ENCODE measurements at regions not wholly inside any gene's neighbourhood (a gene's known extent, or its start where the extent isn't known, plus 50 kb on each side); places are given as distances from the start of the nearest gene placed in this dataset.

- Histone ChIP-seq H3K36me3 (no peaks in the 10 kb centered on the region), H3K4me3 (no peak overlapping the region), H3K27me3 (no peaks in the 10 kb centered on the region), H3K27ac (peak overlapping the region in 2 of 4 donors; percentile 5 to 9), H3K4me1 (peaks cover 0 to 4% (median 0%) of the 10 kb centered on the region in 4 donors), H3K9me3 (no peaks in the 10 kb centered on the region)
- TF ChIP-seq CTCF (IDR thresholded peaks at IDR 0.05) (no peak), POLR2AphosphoS5 (IDR thresholded peaks at IDR 0.05) (no peak), EP300 (IDR thresholded peaks at IDR 0.05) (no peak)
- DNase-seq: no peak
- WGBS, 2 donors: 69 to 81% methylated on average over 6 of the region's 6 CpGs
- intact Hi-C loops (cut with DNase I): no loop called here
These were observed 107.1 kb upstream of the PKDCC start for GRCh38 chr2:41940745-41941063.

GRCh38 chr2:41941831-41942230 lies 106.0 kb upstream of the PKDCC start:
- 83 to 91% methylated on average over 3 of the region's 3 CpGs for WGBS, 2 donors
- Histone ChIP-seq H3K27ac (no peak overlapping the region), H3K9me3 (no peaks in the 10 kb centered on the region), H3K27me3 (no peaks in the 10 kb centered on the region), H3K4me1 (peaks cover 0 to 7% (median 1%) of the 10 kb centered on the region in 4 donors), H3K36me3 (no peaks in the 10 kb centered on the region), H3K4me3 (no peak overlapping the region)
- intact Hi-C loops (cut with DNase I): no loop called here
- DNase-seq: no peak
- TF ChIP-seq CTCF (IDR thresholded peaks at IDR 0.05) (no peak), EP300 (IDR thresholded peaks at IDR 0.05) (no peak), POLR2A (IDR thresholded peaks at IDR 0.05) (no peak), POLR2AphosphoS5 (IDR thresholded peaks at IDR 0.05) (no peak)

DNA sequence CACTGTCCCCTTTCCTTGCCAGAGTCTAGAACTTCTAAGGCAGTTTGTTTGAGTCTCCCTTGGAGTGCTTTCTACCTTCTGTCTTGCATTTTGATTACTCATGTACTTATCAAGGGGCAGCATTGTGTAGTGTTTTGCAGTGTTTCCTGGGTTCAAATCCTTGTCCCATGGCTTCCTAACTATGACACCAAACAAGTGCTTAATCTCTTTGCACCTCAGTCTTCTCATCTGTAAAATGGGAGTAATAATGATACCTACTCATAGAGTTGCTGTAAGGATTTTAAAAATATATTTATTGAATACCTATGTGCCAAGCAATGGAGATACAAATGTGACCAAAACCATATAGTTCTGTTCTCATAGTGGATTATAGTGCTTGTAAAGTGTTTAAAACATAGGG lies 105.5 kb upstream of the PKDCC start:
- TF ChIP-seq POLR2AphosphoS5 (IDR thresholded peaks at IDR 0.05) (no peak), POLR2A (IDR thresholded peaks at IDR 0.05) (no peak), EP300 (IDR thresholded peaks at IDR 0.05) (no peak), CTCF (IDR thresholded peaks at IDR 0.05) (no peak)
- H3K4me1 ChIP-seq: peaks cover 0 to 12% (median 4%) of the 10 kb centered on the region in 4 donors

DNA sequence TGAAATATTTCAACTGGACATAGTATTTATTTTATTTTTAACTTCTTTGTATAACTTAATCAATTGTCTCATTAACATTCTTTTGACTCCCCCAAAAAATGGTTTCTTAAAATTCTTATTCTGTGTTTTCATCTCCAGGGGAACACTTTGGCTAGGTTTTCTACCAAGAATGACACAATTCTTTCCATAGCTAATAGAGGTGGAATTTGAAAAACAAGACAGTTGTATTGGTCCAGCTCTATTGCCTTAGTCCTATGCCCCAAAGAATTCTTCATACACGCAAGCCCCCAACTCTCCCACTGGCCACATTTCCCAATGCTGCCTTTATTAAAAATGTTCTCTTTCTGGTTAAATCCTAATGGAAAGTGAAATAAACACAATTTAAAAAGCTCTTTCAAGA lies 104.7 kb upstream of the PKDCC start:
- Histone ChIP-seq H3K9me3 (no peaks in the 10 kb centered on the region), H3K27me3 (no peaks in the 10 kb centered on the region), H3K4me1 (peaks cover 0 to 21% (median 13%) of the 10 kb centered on the region in 4 donors), H3K36me3 (no peaks in the 10 kb centered on the region), H3K27ac (no peak overlapping the region), H3K4me3 (no peak overlapping the region)
- no peak for TF ChIP-seq POLR2AphosphoS5 (IDR thresholded peaks at IDR 0.05)
- TF ChIP-seq CTCF (IDR thresholded peaks at IDR 0.05): no peak
- TF ChIP-seq POLR2A (IDR thresholded peaks at IDR 0.05): no peak
- no peak for TF ChIP-seq EP300 (IDR thresholded peaks at IDR 0.05)
- intact Hi-C loops (cut with DNase I): no loop called here
- no peak for DNase-seq
- WGBS, 2 donors: 92 to 100% methylated on average over 1 of the region's 1 CpG

More for the DNA sequence above, 105.5 kb upstream of the PKDCC start:
- Histone ChIP-seq H3K9me3 (no peaks in the 10 kb centered on the region), H3K27ac (no peak overlapping the region), H3K27me3 (no peaks in the 10 kb centered on the region), H3K4me3 (no peak overlapping the region), H3K36me3 (no peaks in the 10 kb centered on the region)
- DNase-seq: no peak
- intact Hi-C loops (cut with DNase I): no loop called here

DNA sequence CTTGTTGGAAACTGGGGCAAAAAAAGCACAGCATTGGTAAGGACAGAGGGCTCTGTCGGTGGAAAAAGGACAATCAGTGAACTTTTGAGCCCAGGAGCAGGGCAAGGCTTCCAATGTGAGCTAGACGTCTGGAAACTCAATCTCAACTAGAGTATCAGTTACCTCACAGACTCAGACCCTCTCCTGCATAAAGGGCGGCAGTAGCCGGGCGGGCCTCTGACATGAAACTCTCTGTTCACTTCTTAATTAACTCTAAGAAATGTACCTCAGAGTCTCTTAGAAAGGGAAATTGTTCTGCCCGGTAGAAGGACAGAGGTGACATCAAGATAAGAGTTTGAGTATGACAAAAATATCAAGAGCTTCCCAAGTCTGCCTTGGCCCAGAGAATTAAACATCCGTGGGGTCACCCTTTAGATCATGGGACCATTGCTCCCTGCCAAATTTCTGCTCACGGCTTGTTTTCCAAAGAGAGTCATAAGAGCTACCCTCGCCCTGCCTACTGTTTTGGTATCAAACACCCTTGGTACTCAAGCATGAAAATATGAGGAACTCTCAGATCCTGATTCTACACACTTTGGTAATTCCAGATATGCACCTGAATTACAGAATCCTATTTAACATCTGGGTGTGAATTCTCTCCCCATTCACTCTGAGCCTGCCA lies 103.5 kb upstream of the PKDCC start:
- no peak overlapping the region for H3K27ac ChIP-seq

More for the DNA sequence above, 103.5 kb upstream of the PKDCC start:
- Histone ChIP-seq H3K9me3 (no peaks in the 10 kb centered on the region), H3K4me1 (peaks cover 0 to 26% (median 17%) of the 10 kb centered on the region in 4 donors), H3K36me3 (no peaks in the 10 kb centered on the region), H3K27me3 (no peaks in the 10 kb centered on the region), H3K4me3 (no peak overlapping the region)
- DNase-seq: no peak
- TF ChIP-seq CTCF (IDR thresholded peaks at IDR 0.05): no peak
- no peak for TF ChIP-seq POLR2A (IDR thresholded peaks at IDR 0.05)
- TF ChIP-seq EP300 (IDR thresholded peaks at IDR 0.05): no peak
- TF ChIP-seq POLR2AphosphoS5 (IDR thresholded peaks at IDR 0.05): no peak
- intact Hi-C loops (cut with DNase I): no loop called here
- WGBS, 2 donors: 86 to 90% methylated on average over 9 of the region's 9 CpGs

Data from sigmoid colon (tissue), 6 donors.